ENCODE measurements at regions not wholly inside any gene's neighbourhood (a gene's known extent, or its start where the extent isn't known, plus 50 kb on each side); places are given as distances from the start of the nearest gene placed in this dataset.

DNA sequence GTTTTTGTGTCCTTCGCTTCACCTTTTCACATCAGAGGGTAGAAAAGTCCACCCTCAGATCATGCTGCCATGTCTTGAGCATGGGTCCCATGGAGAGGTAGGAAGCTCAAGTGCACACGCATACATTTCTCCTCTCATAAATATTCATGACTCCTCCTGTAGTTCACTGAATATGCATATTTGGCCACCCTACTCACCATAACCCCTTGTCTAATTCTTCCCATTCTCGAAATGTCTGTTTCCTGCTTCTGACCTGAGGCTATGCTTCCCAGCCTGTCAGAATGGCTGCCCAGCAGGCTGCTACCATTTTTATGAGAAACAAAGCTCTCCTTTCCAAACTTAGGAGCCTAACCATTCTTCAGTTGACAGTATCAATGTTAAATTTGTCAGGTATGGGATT, 86.5 kb downstream of the ADRA2C start:
- H3K9me3 ChIP-seq (ENCODE audit: insufficient read depth, low read depth): no peaks in the 10 kb centered on the region
- H3K4me1 ChIP-seq (replicated peaks; ENCODE audit: insufficient read depth): no peaks in the 10 kb centered on the region
- H3K36me3 ChIP-seq (ENCODE audit: low read depth): no peaks in the 10 kb centered on the region
- no peak overlapping the region for H3K4me3 ChIP-seq
- no peaks in the 10 kb centered on the region for H3K9me2 ChIP-seq (ENCODE audit: insufficient read depth)
- DNase-seq: no peak
- H3K79me2 ChIP-seq (ENCODE audit: low read depth): no peaks in the 10 kb centered on the region
- peaks cover 59% of the 10 kb centered on the region for H3K27me3 ChIP-seq (ENCODE audit: insufficient read depth, low read depth)
- TF ChIP-seq, protein P1, sequence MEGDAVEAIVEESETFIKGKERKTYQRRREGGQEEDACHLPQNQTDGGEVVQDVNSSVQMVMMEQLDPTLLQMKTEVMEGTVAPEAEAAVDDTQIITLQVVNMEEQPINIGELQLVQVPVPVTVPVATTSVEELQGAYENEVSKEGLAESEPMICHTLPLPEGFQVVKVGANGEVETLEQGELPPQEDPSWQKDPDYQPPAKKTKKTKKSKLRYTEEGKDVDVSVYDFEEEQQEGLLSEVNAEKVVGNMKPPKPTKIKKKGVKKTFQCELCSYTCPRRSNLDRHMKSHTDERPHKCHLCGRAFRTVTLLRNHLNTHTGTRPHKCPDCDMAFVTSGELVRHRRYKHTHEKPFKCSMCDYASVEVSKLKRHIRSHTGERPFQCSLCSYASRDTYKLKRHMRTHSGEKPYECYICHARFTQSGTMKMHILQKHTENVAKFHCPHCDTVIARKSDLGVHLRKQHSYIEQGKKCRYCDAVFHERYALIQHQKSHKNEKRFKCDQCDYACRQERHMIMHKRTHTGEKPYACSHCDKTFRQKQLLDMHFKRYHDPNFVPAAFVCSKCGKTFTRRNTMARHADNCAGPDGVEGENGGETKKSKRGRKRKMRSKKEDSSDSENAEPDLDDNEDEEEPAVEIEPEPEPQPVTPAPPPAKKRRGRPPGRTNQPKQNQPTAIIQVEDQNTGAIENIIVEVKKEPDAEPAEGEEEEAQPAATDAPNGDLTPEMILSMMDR (conservative IDR thresholded peaks at IDR 0.05): no peak
- TF ChIP-seq EZH2 (IDR thresholded peaks at IDR 0.05; ENCODE audit: low read depth): no peak
- POLR2A ChIA-PET (ENCODE audit: unreplicated experiment): no interaction called here
- H4K20me1 ChIP-seq (ENCODE audit: insufficient read depth): no peaks in the 10 kb centered on the region
- H3K27ac ChIP-seq: no peak overlapping the region
- intact Hi-C loops (cut with micrococcal nuclease; ENCODE audit: unreplicated experiment): no loop called here
- no peak overlapping the region for H3K4me2 ChIP-seq
- H2AFZ ChIP-seq: no peak overlapping the region
- H3F3A ChIP-seq (ENCODE audit: insufficient read depth, low read depth): no peaks in the 10 kb centered on the region
- CTCF ChIA-PET: no interaction called here
- no TSS peak for BruUV-seq (replicated peaks)

DNA sequence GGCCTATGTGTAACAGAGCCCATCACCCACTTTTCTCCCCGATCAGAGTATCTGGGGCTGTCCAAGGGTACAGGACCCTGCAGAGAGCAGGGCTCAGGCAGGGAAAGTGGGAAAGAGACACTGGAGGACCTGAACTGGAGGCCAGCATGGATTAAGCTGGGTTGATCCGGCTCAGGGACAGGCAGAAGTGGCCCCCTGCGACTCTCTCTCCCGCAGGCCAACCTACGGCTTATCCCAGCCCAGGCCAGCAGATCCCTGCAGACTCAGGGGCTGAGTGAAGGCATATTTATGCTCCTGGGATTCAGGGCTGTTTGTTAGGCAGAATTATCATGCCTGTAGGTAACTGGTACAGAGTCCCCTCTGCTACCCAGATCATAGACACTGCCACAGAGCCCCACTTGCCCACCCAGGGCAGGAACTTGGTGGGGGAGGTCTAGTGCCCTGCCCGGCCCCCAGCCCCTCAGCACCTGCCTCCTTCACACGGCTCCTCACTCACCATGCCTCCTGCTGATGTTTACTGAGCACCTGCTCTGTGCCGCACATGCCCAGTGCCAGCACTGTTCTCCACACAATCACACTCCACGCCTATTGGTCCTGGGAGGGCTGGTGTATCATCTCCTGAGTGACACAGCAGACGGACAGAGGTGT, 87.3 kb downstream of the ADRA2C start:
- Histone ChIP-seq H3K9me2 (ENCODE audit: insufficient read depth) (no peaks in the 10 kb centered on the region), H3K9me3 (ENCODE audit: insufficient read depth, low read depth) (no peaks in the 10 kb centered on the region), H3K79me2 (ENCODE audit: low read depth) (no peaks in the 10 kb centered on the region), H3F3A (ENCODE audit: insufficient read depth, low read depth) (no peaks in the 10 kb centered on the region), H3K27me3 (ENCODE audit: insufficient read depth, low read depth) (peaks cover 67% of the 10 kb centered on the region), H3K4me2 (no peak overlapping the region), H3K27ac (no peak overlapping the region), H3K4me3 (no peak overlapping the region), H4K20me1 (ENCODE audit: insufficient read depth) (no peaks in the 10 kb centered on the region), H2AFZ (no peak overlapping the region), H3K4me1 (replicated peaks; ENCODE audit: insufficient read depth) (no peaks in the 10 kb centered on the region), H3K36me3 (ENCODE audit: low read depth) (no peaks in the 10 kb centered on the region)
- TF ChIP-seq, protein P1 (conservative IDR thresholded peaks at IDR 0.05): no peak
- no peak for TF ChIP-seq EZH2 (IDR thresholded peaks at IDR 0.05; ENCODE audit: low read depth)
- DNase-seq: no peak
- intact Hi-C loops (cut with micrococcal nuclease; ENCODE audit: unreplicated experiment): no loop called here
- ChIA-PET POLR2A (ENCODE audit: unreplicated experiment) (no interaction called here), CTCF (no interaction called here)
- BruUV-seq (replicated peaks): no TSS peak

DNA sequence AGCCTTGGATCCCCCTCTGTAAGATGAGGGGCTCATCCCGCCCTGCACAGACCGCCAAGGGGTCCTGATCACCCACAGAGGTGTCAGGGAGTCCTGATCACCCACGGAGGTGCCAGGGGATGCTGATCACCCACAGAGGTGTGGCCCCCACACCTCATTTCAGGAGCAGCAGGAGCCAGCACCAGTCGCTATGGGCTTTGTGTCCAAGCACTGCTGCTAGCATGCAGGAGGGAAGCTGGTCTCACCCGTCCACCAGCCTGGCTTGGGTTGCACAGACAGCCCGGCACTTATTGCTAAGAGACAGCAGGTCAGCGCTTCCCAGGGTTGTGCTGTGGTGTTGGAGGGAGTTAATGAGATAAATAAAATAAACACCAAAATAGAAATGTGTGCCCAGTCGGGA, 88.5 kb downstream of the ADRA2C start:
- CTCF ChIA-PET: no interaction called here
- peaks cover 78% of the 10 kb centered on the region for H3K27me3 ChIP-seq (ENCODE audit: insufficient read depth, low read depth)
- BruUV-seq (replicated peaks): no TSS peak

More for the DNA sequence above, 88.5 kb downstream of the ADRA2C start:
- Histone ChIP-seq H3K79me2 (ENCODE audit: low read depth) (no peaks in the 10 kb centered on the region), H3K9me3 (ENCODE audit: insufficient read depth, low read depth) (no peaks in the 10 kb centered on the region), H3K4me3 (no peak overlapping the region), H3K4me2 (no peak overlapping the region), H3K36me3 (ENCODE audit: low read depth) (no peaks in the 10 kb centered on the region), H2AFZ (no peak overlapping the region), H3F3A (ENCODE audit: insufficient read depth, low read depth) (no peaks in the 10 kb centered on the region), H3K4me1 (replicated peaks; ENCODE audit: insufficient read depth) (no peaks in the 10 kb centered on the region), H3K27ac (no peak overlapping the region), H4K20me1 (ENCODE audit: insufficient read depth) (no peaks in the 10 kb centered on the region), H3K9me2 (ENCODE audit: insufficient read depth) (no peaks in the 10 kb centered on the region)
- TF ChIP-seq, protein P1 (conservative IDR thresholded peaks at IDR 0.05): no peak
- TF ChIP-seq EZH2 (IDR thresholded peaks at IDR 0.05; ENCODE audit: low read depth): 0 out of 2 replicates have a peak, but pooled peaks have one; percentile 30
- intact Hi-C loops (cut with micrococcal nuclease; ENCODE audit: unreplicated experiment): no loop called here
- POLR2A ChIA-PET (ENCODE audit: unreplicated experiment): no interaction called here
- no peak for DNase-seq

Data from PC-9 (cell line).